K562 (cell line): ENCODE measurements at regions not wholly inside any gene's neighbourhood (a gene's known extent, or its start where the extent isn't known, plus 50 kb on each side); places are given as distances from the start of the nearest gene placed in this dataset.

Source experiments
- CHD1 ChIP-seq: fragments of 200-600 bp; sonication (generic); IDR thresholded peaks from one replicate; pipeline ENCODE4 v1.6.1; 2012; ENCODE audit warnings: mild to moderate bottlenecking, moderate library complexity, low read length, inconsistent platforms
- CTCFL ChIP-seq: IDR thresholded peaks from 2 replicates; pipeline ENCODE4 v1.6.1; 2011; ENCODE audit warnings: borderline replicate concordance, low read depth, mild to moderate bottlenecking, moderate library complexity, low read length; ENCODE audit not compliant: insufficient read depth, poor library complexity, severe bottlenecking
- E2F4 ChIP-seq: sonication (generic); formaldehyde crosslinking; IDR thresholded peaks from 2 replicates; pipeline ENCODE4 v1.8.0; 2022; ENCODE audit warnings: mild to moderate bottlenecking, low read depth, missing genetic modification reagents
- E2F5 ChIP-seq: sonication (generic); formaldehyde crosslinking; IDR thresholded peaks from 2 replicates; pipeline ENCODE4 v1.8.0; 2022; ENCODE audit warnings: mild to moderate bottlenecking, missing genetic modification reagents
- MCM3 ChIP-seq: fragments of 450-650 bp; IDR thresholded peaks from 2 replicates; pipeline ENCODE4 v1.6.1; 2016
- SMARCA5 ChIP-seq: fragments of 450-650 bp; IDR thresholded peaks from 2 replicates; pipeline ENCODE4 v1.6.1; 2016
- USF2 ChIP-seq: sonication (generic); formaldehyde crosslinking; IDR thresholded peaks from 2 replicates; pipeline ENCODE4 v1.5.0; 2020; ENCODE audit warnings: missing genetic modification reagents
- ZC3H11A ChIP-seq: IDR thresholded peaks from 2 replicates; pipeline ENCODE4 v1.6.1; 2012; ENCODE audit warnings: low read depth, low read length, improper control_type of control experiment
- ZKSCAN3 ChIP-seq: fragments of 250-450 bp; sonication (Bioruptor Pico); IDR thresholded peaks from 2 replicates; pipeline ENCODE4 v1.4.0; 2020
- ZNF217 ChIP-seq: sonication (generic); formaldehyde crosslinking; IDR thresholded peaks from 2 replicates; pipeline ENCODE4 v1.8.0; 2022; ENCODE audit warnings: mild to moderate bottlenecking, missing genetic modification reagents
- ZNF384 ChIP-seq: IDR thresholded peaks from 2 replicates; pipeline ENCODE4 v1.6.1; 2012; ENCODE audit warnings: low read depth, low read length, improper control_type of control experiment
- ZNF398 ChIP-seq: fragments of 250-450 bp; sonication (Bioruptor Pico); IDR thresholded peaks from 2 replicates; pipeline ENCODE4 v1.8.0; 2021; ENCODE audit warnings: moderate library complexity, mild to moderate bottlenecking, inconsistent platforms
- ZNF609 ChIP-seq: sonication (generic); formaldehyde crosslinking; IDR thresholded peaks from 2 replicates; pipeline ENCODE4 v1.8.1; 2023; ENCODE audit warnings: missing genetic modification reagents, mild to moderate bottlenecking, borderline replicate concordance
- ZNF695 ChIP-seq: fragments of 450-650 bp; formaldehyde crosslinking; IDR thresholded peaks from 2 replicates; pipeline ENCODE4 v1.4.0; 2020; ENCODE audit warnings: mild to moderate bottlenecking, moderate library complexity
- ZNF75A ChIP-seq: fragments of 450-650 bp; formaldehyde crosslinking; IDR thresholded peaks from 2 replicates; pipeline ENCODE4 v1.4.0; 2020; ENCODE audit warnings: mild to moderate bottlenecking
- ZNF780A ChIP-seq: fragments of 250-450 bp; sonication (Bioruptor Pico); IDR thresholded peaks from 2 replicates; pipeline ENCODE4 v1.5.0; 2021; ENCODE audit warnings: mild to moderate bottlenecking
- ZSCAN29 ChIP-seq: fragments of 450-650 bp; IDR thresholded peaks from 2 replicates; pipeline ENCODE4 v1.6.1; 2017

- no peak for TF ChIP-seq ZNF609 (CRISPR knock-in tag)
- no peak for TF ChIP-seq CTCFL
- TF ChIP-seq E2F4 (CRISPR knock-in tag), result no peak
- no peak for TF ChIP-seq CHD1
- no peak for TF ChIP-seq MCM3
- no peak for TF ChIP-seq ZNF384
- no peak for TF ChIP-seq E2F5 (CRISPR knock-in tag)
- no peak for TF ChIP-seq ZNF75A (CRISPR knock-in tag)
- no peak for TF ChIP-seq ZNF217
- TF ChIP-seq USF2 (CRISPR knock-in tag), result no peak
- TF ChIP-seq ZKSCAN3, result 0 out of 2 replicates have a peak, but pooled peaks have one; percentile 17
- no peak for TF ChIP-seq ZC3H11A
- no peak for TF ChIP-seq ZNF780A (CRISPR knock-in tag)
- TF ChIP-seq SMARCA5, result no peak
- peak; percentile 61; the same call in 1 of the 2 replicates for TF ChIP-seq ZNF695
- no peak for TF ChIP-seq ZNF398 (CRISPR knock-in tag)
- TF ChIP-seq ZSCAN29, result no peak
These were observed 222.4 kb upstream of the MYLIP start (continued) for GRCh38 chr6:15906420-15907016.
